SK-N-MC (cell line): ENCODE measurements at regions not wholly inside any gene's neighbourhood (a gene's known extent, or its start where the extent isn't known, plus 50 kb on each side); places are given as distances from the start of the nearest gene placed in this dataset.

Source experiments
- EZH2 ChIP-seq: fragments of 200-600 bp; sonication (generic); IDR thresholded peaks from one replicate; pipeline ENCODE4 v1.6.1; 2017; ENCODE audit warnings: antibody characterized with exemption
- FOXP2 ChIP-seq: optimal IDR thresholded peaks from 2 replicates; pipeline ENCODE3; 2011; ENCODE audit warnings: mild to moderate bottlenecking, moderate library complexity; ENCODE audit not compliant: insufficient read depth; ENCODE audit errors: extremely low read length, control extremely low read depth
- POLR2AphosphoS5 ChIP-seq: IDR thresholded peaks from 2 replicates; pipeline ENCODE4 v1.6.1; 2012; ENCODE audit warnings: mild to moderate bottlenecking, low read depth, low read length, borderline replicate concordance

DNA sequence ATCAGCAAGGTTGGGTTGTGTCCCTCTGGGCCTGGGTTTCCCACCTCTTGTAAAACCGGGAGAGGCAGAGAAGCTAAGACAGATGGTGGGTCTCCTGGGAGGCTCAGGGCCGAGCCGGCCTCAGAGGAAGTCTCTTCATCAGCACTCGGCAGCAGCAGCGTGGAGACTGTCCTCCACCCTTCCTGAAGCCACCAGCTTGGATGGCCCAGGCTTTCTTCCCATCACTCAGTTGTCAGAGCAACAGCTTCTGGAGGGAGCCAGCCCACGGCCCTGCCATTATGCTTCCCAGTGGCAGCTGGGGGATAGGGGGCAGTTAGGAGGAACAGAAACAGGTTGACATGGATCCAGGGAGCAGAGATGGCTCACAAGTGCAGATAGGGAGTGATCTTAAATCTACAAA, 191.0 kb downstream of the KATNAL1 start:
- TF ChIP-seq EZH2, result no peak
- no peak for TF ChIP-seq POLR2AphosphoS5
- TF ChIP-seq FOXP2, result no peak
